ENCODE measurements at regions not wholly inside any gene's neighbourhood (a gene's known extent, or its start where the extent isn't known, plus 50 kb on each side); places are given as distances from the start of the nearest gene placed in this dataset.

GRCh38 chr6:81625216-81625615 lies 127.3 kb downstream of the TENT5A start:
- TF ChIP-seq CTCF (IDR thresholded peaks at IDR 0.05) (no peak), POLR2A (IDR thresholded peaks at IDR 0.05) (no peak)
